NCI-H1930 (cell line): ENCODE measurements at regions not wholly inside any gene's neighbourhood (a gene's known extent, or its start where the extent isn't known, plus 50 kb on each side); places are given as distances from the start of the nearest gene placed in this dataset.

Experiments
- DNase-seq, 2 experiments: peaks; one replicate each; lab custom pipeline; 2025; lab: John Stamatoyannopoulos, UW

GRCh38 chr16:54365990-54366634 lies 79.5 kb upstream of the IRX3 start:
- no peak for DNase-seq

DNA sequence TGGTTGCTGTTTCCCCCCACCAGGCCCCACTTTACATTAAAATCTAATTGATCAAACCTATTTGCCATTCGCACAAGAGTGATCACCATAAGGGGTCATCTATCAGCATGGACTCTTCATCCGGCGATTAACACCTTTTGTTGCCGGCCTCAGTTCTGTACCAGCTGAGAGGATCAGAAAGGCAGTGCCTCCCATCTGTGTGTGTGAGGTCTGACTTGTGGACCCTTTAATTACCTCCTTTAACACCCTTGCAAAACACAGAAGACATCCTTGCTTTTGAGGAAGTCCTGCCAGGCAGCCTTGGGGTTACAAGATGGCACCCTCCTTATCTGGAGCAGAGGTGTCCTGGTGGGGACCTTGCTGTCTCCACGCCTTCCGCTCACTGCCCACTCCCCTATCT lies 77.2 kb upstream of the IRX3 start:
- DNase-seq, result no peak

- no peak for DNase-seq
These were observed 76.1 kb upstream of the IRX3 start for GRCh38 chr16:54362591-54363206.

DNA sequence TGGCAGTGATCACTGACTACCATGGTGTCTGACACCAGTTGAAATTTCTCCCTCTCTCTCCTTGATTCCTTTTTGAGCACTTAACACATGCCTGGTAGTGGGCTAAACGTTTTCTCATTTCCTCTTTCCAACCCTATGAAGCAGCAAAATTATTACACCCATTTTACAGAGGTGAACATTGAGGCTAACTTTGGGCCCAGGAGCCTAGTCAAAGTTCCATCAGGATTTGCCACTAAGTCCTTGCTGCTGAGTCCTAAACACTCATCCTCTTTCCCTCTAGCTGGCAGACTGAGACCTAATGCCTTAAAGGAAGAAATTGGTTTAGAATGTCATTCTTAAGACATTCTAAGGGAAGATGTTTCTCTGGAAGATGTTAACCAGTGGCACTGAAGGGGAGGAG lies 74.7 kb upstream of the IRX3 start:
- DNase-seq, result no peak

DNA sequence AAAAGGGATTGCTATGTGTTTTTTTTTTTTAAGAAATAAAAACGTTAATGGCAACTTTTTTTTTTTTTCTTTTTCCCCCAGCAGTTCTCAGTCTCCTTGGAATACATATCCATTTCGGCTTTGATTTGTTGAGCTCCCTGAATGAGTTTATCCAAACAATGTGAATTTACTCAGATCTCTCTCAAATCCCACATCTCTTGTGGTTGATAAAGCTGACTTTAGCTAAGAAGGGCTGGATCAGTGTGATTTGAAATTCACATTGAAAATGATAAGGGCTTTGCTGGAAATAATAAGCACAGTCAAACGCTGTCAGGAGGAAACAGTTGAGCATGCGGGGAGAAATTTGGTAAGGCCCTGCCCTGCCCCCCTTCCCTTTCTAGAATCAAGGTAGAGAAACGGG lies 74.1 kb upstream of the IRX3 start:
- no peak for DNase-seq

DNA sequence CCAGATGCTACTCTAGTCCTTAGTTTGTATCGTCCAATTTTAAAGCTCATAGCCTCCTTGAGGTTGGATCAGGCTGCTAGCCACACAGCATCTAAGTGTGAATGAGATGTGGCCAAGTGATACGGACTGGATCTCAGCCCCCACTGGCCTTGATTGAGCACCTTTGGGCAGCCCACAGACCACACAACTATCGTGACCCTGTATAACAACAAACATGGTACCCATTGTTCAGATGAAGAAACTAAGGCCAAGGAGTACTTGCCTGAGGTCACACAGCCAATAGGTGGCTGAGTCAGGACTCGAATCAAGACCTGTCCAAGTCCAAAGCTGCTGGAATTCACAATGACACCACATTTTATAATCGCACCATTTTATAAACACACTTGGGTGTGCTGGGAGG lies 73.0 kb upstream of the IRX3 start:
- DNase-seq, result no peak

DNA sequence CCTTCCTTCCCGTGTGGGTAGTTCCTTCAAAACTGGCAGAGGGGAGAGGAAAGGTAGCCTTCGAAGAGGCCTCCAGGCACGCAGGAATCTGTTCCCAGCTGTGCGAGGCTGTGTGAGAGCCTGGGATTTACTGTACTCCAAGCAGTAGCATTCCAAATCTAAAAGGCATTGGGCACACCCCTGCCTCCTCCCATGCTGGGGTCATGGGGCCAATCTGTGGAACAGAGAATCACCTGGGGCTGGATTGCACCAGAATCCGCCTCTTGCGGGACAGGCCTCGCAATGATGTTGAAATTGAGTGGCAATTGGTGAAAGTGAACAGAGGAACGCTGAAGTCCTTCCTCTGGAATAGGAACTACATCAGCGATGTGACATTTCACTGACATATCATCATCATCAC lies 72.5 kb upstream of the IRX3 start:
- no peak for DNase-seq

- DNase-seq, result no peak
These were observed 69.8 kb upstream of the IRX3 start for GRCh38 chr16:54356391-54356790.

DNA sequence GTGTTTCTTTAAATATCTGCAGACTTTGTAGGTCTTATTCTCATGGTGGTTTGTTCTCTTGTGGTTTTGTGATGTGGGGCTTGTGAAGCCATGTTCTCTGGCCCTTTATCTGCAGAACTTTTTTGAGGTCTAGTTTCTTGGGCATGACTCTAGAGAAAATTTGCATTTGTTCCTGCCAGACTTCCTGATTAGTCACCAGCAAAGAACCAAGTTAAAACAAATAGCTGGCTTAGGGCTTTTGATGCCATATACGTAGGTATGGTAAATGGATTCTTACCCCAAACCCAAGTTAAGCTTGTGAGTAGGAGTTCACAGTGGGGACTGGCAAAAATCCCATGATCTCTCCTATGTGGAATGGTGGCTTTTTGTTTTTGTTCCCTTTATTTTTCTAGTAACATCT lies 68.7 kb upstream of the IRX3 start:
- no peak for DNase-seq

DNA sequence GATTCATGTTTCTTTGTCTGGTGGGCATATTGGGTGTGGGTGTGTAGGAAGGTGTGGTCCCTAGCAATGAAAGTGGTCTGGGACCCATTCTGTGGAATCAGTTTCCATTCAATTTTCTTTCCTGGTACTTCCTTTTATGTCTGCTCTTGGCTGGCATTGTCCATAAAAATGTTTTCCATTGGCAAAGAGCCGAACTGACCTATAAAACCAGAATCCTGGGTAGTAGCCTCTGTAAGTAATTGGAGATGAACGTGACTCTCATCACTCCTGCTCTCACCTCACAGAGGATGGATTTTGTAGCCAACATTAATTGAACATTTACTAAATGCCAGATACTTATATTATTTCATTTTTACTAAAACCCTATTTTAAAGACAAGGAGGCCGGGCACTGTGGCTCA lies 66.5 kb upstream of the IRX3 start:
- no peak for DNase-seq

DNA sequence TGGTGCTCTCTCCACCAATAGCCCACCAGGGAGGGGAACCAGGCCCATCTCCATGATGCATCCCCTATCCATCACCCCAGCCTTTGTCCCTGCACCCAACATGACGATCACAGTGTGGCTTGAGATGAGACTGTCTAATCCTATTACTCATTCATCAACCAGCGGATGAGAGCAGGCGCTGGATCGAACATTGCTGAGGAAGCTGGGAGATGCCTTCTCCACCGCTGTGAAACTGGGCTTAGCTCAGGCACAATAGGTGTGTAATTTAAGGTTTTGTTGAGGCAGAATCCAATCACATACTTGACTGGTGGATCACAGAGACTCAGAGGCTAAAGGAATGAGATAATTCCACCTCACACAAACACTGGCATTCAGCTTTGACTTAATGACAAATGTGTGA lies 64.6 kb upstream of the IRX3 start:
- no peak for DNase-seq

GRCh38 chr16:54347961-54348360 lies 61.4 kb upstream of the IRX3 start:
- DNase-seq, result no peak

GRCh38 chr16:54346041-54346440 lies 59.5 kb upstream of the IRX3 start:
- no peak for DNase-seq

- no peak for DNase-seq
These were observed 58.4 kb upstream of the IRX3 start for GRCh38 chr16:54344646-54345630.

GRCh38 chr16:54342966-54343365 lies 56.4 kb upstream of the IRX3 start:
- DNase-seq, result no peak

- no peak for DNase-seq
These were observed 55.5 kb upstream of the IRX3 start for GRCh38 chr16:54341892-54342776.

DNA sequence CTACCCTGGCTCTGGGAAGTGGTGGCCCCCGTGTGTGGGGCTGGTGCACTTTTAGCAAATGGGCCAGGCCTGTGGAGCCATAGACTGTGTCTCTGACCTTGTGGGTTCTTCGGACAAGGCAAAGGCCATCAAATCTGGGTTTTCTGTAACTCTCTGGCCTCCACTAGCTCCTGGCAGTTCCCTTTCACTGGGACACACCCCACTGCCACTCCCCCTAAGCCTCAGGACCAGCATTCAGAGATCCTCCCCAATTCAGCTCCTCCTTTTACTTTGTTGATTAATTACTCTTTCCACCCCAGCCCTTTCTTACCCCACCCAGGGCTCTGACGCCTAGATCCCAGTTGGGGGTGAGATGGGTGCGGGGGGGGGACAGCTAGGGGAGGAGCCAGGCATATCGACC lies 53.9 kb upstream of the IRX3 start:
- no peak for DNase-seq

DNA sequence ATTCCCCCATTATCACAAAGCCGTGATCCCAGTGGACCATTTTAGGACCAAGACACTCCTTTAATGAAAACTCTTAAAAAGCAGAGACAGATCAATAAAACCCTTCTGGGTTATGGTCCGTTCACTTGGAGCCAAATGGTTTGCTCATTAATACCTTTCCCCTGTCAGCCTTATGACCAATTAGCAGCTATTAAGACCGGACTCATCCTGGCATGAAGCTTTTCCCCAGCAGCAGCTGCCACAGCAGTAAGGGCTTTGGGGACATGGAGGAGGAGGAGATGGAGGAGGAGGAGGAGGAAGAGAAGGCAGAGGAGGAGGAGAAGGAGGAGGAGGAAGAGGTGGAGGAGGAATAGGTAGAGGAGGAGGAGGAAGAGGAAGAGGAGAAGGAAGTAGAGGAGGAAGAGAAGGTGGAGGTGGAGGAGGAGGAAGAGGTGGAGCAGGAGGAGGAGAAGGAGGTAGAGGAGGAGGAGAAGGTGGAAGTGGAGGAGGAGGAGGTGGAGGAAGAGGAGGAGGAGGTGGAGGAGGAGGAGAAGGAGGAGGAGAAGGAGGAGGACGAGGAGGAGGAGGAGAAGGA lies 50.1 kb upstream of the IRX3 start:
- no peak for DNase-seq
